NCI-H226 (cell line): ENCODE measurements at regions not wholly inside any gene's neighbourhood (a gene's known extent, or its start where the extent isn't known, plus 50 kb on each side); places are given as distances from the start of the nearest gene placed in this dataset.

Experiments used
- DNase-seq: peaks from one replicate; pipeline ENCODE4 v3.0.0-alpha.2; 2015

DNA sequence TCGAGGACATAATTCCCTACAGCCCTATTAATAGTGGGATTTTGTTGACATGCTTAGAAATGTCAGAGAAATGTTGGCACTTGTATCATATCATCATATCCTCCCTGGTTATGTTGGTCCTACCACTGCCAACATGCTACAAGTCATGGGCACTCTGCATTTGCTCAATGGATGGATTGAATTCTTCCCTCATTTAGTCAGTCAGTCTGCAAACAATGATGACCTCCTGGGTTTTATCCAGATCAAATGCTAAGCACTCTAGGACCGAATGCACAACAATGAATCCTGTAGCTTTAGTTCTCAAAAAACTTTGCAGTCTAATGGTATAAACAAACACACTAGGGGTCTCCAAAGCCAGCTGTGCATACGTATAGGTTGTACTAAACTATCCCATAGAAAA, 357.2 kb upstream of the DPYD start:
- DNase-seq: no peak

DNA sequence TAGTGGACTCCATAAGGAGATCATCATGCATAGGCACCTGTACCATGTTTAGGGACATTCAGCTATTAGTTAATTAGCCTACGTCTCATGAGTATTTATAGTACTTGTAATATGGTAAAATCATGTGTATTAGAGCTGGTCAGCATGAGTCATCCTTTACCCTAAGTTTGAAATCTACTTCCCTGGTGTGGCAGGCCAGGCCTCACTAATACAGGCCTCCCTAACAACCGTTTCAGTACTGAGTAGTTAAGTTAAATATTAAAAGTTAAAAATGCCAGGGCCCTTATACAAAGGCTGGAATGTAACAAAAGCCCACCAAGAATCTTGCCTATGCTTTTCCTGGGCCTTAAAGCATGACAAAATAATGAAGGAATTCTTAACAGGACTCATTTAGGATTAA, 356.3 kb upstream of the DPYD start:
- DNase-seq: peak; percentile 36

DNA sequence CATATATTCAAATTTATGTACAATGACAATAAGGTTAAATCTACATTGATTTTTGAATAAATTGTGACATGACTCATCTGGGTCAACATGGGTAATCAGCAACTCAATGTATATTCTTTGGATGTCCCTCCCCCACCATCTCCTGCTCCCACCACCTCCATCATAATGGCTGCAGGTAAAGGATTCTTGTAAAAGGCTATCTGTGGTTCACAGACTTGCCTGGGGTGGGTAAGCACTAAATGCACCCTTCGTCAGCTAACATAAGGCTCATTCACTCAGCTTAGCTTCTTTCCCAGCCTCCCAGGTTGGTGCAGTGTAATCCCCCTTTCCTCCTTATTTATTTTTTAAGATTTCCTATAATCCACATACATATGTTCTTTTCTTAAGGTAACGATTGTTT, 355.7 kb upstream of the DPYD start:
- no peak for DNase-seq

DNA sequence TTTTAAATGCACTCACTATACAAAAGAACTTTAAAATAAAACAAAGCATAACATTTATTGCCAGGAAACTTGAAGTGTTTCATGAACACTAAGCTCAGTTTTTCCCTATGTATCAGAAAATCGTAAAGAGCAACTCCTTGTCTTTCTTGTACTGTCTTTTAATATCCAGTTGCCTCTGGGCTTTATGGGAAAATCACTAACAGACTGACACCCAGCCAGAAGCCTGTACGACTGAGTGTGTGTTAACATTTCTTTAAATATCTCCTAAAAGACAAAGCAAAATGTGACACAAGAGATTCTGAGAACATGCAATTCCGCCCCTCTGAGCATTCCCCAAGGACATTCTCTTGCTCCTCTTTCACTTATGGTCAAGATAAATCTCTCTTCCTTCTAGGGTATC, 347.5 kb upstream of the DPYD start:
- DNase-seq: no peak

DNA sequence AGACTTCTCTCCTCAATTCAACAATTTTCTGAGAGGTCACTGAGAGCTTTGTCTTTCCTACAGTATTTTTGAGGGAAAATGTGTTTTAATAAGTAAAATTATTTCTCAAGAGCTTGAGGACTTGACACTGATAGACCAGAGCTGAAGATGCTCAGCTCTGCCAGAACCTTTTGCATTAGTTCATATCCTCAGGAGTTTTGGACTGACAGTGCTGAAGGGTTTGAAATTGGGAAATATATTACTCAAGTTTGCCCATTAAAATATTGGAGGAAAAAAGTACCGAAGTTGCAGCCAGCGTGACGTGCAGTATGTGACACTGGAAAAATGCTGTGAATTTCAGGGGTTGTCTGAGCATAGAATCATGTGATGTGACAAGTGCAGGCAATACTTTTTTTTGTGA, 346.6 kb upstream of the DPYD start:
- no peak for DNase-seq

DNA sequence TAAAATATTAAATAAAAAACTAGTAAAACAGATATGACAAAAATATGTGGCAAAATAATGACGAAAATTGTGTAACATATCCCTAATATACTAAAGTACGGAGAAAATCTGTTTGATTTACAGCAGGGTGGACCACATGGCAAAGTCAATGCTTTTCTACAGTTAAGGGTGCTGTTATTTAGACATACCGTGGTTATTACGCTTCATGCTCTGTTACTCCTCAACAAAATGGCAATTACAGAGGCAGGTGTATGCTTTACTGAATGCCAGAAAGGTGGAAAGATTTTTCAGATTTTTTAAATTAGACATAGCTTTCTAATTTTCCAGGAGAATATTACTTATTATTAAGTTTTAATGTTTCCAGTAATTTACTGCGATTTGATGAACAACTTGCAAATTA, 343.9 kb upstream of the DPYD start:
- no peak for DNase-seq

DNA sequence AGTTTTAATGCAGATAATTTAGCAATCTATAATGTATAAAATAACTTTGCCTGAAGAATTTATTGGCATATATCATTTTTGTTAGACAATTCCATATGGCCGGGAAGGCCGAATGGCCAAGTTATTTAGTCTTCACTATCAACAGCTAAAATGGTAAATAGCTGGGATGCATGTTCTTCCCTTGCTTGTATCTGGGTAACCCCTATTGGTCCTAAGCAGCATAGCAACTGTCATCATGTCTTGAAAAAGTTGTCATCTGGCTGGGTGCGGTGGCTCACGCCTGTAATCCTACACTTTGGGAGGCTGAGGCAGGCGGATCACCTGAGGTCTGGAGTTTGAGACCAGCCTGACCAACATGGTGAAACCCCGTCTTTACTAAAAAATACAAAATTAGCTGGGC, 340.0 kb upstream of the DPYD start:
- DNase-seq: no peak

DNA sequence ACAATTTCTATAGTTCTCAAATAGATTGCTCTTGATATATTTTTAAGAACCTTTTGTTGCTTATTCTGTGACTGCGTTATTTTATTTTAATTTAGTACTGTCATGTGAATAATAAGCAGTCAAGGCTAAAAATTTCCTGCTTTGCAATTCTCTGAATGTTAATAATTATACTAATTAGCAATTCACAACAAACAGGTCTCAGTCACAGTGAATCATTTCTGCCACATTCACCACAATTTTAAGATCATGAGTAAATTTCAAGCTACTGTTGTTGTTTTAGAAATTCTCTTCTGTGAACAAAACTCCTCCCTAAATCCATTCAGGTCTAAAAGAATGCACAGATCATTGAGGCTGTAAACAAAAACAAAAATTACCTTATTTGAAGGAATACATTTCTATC, 339.6 kb upstream of the DPYD start:
- no peak for DNase-seq

DNA sequence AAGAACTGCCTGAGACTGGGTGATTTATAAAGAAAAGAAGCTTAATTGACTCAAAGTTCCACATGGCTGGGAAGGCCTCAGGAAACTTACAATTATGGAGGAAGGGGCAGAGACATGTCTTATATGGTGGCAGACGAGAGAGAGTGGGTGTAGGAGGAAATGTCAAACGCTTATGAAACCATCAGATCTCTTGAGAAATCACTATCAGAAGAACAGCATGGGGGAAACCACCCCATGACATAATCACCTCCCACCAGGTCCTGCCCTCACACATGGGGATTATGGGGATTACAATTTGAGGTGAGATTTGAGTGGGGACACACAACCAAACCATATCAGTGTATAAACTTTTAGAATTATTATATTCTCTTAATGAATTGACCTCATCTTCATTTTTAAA, 335.9 kb upstream of the DPYD start:
- DNase-seq: no peak

DNA sequence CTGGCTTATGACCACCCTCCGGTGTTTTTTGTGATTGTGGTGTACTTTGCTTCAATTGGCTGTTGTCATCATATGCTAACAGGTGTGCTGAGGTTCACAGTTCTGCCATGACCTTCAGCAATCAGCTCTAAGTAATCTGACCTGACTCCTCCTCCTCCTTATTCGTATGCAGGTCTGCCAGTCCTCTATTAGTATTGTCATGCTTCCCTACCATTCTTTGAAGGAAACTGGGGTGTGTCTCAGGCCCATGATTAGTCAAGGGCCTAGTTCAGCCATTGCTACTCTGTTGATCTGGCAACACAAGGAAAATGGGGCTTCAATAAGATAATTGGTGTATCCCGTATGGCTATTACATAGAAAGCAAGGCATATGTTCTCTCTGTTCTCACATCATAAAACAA, 332.3 kb upstream of the DPYD start:
- DNase-seq: no peak

DNA sequence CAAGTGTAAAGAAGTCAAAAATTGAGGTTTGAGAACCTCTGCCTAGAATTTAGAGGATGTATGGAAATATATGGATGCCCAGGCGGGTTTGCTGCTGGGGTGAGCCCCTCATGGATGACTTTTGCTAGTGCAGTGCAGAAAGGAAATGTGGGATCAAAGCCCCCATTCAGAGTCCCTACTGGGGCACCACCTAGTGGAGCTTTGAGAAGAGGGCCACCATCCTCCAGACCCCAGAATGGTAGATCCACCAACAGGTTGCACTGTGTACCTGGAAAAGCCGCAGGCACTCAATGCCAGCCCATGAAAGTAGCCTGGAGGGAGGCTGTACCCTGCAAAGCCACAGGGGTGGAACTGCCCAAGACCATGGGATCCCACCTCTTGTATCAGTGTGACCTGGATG, 330.7 kb upstream of the DPYD start:
- DNase-seq: no peak

DNA sequence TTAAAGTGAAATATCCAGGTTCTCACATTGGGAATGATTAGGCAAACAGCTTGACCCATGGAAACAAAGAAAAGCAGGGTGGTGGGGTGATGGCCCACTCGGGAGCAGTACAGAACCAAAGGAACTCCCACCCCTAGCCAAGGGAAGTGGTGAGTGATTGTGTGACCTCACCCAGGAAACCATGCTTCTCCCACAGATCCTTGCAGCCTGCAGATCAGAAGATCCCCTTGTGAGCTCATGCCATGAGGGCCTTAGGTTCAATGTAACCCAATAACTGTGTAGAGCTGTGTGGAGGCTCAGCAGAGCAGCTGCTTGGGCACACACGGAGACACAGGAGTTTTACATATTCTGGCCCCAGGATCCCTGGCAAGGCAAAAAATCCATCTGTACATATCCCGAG, 311.8 kb upstream of the DPYD start:
- DNase-seq: no peak

DNA sequence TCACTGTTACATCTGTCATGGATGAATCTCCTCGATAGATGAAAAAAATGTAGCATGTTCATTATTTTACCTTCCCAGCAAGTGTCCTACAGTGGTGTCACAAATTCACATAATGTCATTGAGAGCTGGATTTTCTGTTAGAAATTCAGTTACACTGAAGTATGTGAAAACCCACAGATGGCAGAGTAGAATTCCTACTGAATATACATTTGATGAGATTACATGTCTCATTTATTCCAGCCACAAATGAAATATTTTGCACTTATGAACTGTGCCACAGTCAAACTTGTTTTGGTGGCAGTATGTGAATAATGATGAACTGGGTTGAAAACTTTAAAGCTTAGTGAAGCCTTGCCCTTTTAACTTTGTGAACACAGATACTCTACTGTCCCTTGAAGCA, 301.9 kb upstream of the DPYD start:
- no peak for DNase-seq

DNA sequence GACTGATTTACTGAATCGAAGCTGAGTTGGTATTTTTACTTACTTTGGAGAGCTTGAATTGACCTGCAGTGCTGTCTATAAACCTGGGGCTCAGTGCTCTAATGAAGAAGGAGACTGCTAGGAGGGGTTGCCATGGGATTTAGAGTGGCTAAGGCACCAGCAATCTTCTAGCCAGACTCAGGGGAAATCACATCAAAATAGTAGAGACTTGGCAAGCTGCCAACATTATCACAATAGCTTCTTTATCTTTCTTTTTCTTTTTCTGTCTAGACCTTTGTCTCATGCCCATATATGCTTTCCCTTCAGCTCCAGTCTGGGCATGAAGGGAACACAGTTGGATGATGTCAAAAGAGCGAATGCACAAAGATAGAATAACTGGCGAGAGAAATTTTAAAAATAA, 301.1 kb upstream of the DPYD start:
- DNase-seq: peak; percentile 10

DNA sequence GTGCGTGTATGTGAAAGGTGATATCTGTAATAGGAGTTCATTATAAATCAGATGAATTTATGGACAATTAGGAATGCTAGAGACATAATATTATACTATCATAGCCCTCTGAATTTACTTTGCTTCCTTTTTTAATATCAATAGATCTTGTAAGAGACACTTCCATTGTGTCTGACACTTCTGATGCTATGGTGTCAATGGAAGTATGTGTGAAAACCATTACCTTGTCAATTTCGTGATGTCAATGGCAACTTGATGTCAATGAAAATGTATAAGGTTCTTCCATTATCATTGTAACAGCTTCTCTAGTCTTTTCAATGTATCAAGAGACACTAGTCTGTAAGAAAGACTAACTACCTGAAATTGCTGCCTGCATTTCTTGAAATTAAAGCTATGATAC, 296.8 kb upstream of the DPYD start:
- DNase-seq: no peak

DNA sequence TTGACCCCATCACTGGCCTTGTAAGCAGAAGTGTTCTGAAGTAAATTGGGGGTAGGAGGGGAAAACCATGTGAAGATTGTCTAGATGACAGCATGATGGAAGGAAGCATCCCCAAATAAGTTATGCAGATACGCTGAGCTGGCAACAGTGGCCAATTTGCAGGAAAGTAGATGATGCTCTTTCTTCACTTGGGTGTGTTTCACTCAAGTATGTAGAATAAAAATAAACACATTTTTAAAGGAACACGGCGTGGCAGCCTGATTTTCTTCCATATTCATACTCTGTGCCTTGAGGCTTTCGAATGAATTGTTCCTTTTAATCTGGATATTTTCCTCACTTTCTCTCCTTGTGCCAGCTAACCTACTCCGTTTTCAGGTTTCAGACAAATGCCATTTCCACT, 295.5 kb upstream of the DPYD start:
- DNase-seq: no peak

DNA sequence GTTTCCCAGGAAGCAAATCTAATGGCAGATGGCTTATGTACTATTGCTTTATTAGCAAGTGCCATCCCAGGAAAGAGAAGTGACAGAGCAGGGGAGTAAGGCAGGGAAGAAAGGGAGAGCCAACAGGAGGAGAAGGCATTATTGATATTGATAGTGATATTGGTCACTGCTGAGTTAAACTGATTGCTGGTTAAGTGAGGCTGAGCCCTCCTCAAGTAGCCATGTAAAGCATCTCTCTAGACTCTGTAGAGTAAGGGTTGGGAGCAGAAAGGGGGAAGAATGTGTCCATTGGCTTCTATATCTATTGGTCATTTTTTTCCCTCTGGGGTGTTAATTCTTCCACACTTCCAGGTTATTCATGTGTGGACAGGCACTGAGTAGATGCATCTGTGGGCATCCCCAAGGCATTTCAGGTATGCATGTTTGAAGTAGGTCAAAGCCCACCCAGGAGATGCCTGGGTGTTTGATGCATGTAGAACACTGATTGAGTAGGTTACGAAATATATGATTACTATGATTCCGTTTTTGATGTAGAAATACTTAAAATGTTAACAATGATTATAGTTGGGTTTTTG, 290.5 kb upstream of the DPYD start:
- peak; percentile 42 for DNase-seq

DNA sequence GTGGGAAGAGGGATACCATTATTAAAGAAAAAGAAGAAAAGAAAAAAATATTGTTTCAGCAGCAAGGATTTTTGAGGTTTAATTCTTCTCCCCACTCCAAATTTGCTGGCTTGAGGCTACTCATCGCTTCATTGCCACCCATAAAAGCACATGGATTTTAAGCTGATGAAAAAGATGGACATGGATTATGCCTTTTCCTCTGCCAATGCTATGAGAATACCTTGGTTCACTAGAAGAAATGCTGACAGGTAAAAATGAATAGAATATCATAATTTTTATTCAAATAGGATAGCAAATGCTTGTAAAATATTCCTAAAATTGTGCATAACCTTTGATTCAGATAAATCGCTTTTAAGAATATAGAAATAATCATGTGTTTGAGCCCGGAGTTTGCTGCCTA, 289.7 kb upstream of the DPYD start:
- no peak for DNase-seq

DNA sequence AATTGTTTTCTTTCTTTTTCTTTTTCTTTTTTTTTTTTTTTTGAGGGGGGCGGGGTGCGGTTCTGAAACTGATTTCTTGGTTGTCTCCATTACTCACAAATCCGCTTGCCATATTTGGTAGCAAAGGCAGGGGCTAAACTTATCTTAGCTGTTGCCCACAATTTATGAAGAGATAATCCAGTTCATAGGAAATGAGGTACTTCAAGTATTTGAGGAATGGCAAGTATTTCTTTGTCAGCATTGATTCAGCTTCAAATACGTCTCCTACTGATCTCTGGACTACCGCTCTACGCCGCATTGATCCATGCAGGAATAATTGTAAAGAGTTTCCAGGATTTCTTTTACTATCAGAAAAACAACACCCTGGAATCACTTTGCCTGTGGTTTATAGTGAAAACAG, 289.2 kb upstream of the DPYD start:
- peak; percentile 93 for DNase-seq

DNA sequence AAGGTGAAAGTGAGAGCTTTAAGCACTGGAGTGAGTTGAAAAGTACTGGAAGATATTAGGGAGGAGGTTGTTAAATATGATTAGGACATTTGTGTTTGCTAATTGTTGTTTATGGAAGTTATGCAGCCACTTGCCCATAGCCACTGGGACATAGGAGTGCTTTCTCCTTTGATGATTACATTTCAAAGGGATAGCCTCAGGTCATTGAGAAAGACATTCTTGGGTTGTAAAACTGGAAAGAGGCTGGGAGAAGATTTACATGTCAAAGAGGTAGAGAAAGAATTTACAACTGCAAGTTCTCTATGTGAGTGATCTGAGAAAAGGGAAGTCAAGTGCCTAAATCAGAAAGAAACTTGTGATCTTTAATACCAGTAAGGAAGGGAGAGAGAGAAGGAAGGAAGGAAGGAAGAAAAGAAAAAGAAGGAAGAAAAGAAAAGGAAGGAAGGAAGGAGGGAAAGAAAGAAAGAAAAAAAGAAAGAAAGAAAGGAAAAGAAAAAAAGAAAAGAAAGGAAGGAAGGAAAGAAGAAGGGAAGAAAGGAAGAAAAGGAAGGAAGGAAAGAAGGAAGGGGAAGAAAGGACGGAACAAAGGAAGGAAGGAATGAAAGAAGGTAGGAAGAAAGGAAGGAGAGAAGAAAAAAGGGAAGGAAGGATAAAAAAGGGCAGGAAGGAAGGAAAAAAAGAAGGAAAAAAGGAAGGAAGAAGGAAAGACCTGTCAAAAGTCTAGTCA, 284.6 kb upstream of the DPYD start:
- no peak for DNase-seq

DNA sequence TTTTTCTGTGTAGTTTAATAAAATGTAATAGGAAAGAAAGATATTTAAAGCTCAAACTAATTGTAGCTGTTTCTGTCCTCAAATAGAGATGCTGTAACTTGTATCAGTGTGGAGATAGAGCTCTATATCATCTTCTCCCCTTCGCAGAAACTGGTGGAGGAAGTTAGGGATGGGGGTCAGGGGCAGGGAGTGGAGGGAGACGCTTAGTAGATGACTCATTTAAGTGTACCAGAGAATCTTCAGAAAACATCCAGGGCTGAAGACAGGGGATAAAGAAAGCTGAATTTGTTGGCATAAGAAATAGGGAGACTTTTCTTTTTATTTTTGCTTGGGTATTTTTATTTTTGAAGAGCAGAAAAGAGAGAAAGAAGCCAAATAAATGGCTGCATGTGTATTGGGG, 282.6 kb upstream of the DPYD start:
- peak; percentile 33 for DNase-seq

DNA sequence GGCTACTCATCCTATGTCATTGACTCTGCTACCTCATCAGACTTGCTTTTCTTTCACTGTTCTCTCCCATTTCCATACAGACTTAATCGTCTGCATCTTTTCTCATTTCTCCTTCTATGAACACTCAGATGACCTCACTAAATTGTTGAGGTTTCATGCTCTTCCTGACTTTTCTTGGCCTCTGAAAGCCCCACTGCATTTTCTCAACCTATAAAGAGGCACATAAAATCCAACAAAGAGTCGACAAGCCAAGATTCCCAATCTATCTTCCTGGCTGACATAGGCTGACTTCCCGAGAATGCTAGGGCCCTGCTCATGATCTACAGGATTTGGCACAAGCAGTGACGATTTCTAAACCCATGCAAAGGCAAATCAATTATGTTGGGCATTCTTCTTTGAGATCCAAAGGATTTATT, 280.8 kb upstream of the DPYD start:
- peak; percentile 9 for DNase-seq

DNA sequence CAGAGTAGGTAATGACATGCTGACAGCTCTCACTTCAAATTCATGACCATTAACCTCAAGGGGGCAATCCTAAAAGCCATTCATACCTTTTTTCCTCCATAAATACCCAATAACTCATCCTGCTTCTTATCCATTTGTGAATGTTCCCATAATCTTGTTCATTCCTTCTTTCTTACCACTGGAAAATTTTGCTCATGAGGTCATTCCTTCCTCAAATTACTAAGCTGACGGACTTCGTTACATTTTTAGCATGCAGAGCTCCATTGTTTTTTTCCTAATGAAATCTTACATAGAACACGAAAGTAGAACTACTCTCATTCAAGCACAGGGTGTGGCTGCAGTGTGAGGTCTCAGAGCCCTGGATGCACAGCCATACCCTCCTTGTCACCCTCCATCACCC, 276.5 kb upstream of the DPYD start:
- no peak for DNase-seq

DNA sequence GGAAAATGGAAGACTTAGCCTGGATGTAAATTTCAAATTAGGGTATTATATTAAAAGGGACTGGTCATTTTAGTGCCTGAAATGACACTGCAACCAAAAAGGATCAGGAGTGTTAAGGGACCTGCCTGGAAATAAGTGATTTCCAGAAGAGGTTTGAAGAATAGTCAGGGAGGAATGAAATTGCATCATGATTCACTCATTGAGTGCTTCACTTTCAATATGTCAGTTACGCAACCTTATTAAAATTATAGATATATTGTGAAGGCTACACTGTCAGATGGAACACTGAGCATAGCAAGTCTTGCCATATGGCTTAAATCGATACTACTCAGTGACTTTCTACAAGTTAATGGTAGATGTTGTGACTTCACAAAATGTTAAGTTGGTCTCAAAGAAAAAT, 275.2 kb upstream of the DPYD start:
- DNase-seq: no peak

DNA sequence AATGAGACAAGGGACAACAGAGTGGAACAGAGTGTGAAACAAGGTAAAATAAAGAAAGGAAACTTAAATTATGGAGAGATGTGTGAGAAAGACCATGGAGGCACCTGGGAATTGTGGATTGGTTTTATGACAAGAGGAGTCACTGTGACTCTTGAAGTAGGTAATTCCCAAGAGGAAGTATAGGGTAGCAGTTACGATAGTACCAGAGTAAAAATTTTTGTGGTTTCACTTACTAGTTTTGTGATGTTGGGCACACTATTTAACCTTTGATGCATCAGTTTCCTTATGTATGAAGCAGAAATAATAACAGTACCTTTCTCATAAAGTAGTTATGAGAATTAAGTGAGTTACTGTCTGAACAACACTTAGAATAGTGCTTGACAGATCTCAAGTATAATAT, 267.9 kb upstream of the DPYD start:
- DNase-seq: no peak
